H1 (cell line): ENCODE measurements at regions not wholly inside any gene's neighbourhood (a gene's known extent, or its start where the extent isn't known, plus 50 kb on each side); places are given as distances from the start of the nearest gene placed in this dataset.
"Not testable (repeated sequence)": the region's sequence is repeated elsewhere in the genome, so short reads cannot be mapped to it uniquely, and the experiment has no call there.

ENCODE experiments used
- CTCF ChIP-seq, 3 experiments: IDR thresholded peaks; 1 replicate in 2 of 3; 2 replicates in 1 of 3; pipeline versions ENCODE4 v1.5.1 to v1.6.1; 2011; ENCODE audit warnings: low read length in 3 of 3, mild to moderate bottlenecking in 3 of 3, inconsistent platforms in 2 of 3, low read depth in 1 of 3, moderate library complexity in 1 of 3; ENCODE audit not compliant: insufficient read depth in 1 of 3; ENCODE audit errors: control extremely low read depth in 1 of 3
- EZH2 ChIP-seq: fragments of 200-600 bp; sonication (generic); IDR thresholded peaks from 2 replicates; pipeline ENCODE4 v1.7.1; 2012; ENCODE audit warnings: low read depth, mild to moderate bottlenecking, moderate library complexity, low read length, inconsistent platforms; ENCODE audit not compliant: severe bottlenecking
- JUND ChIP-seq: IDR thresholded peaks from 2 replicates; pipeline ENCODE4 v1.6.1; 2011; ENCODE audit warnings: mild to moderate bottlenecking, improper control_type of control experiment, low read length
- MAX ChIP-seq: IDR thresholded peaks from 2 replicates; pipeline ENCODE4 v1.6.1; 2012; ENCODE audit warnings: inconsistent platforms
- POLR2A ChIP-seq, 2 experiments: IDR thresholded peaks; 1 replicate in 1 of 2; 2 replicates in 1 of 2; pipeline ENCODE4 v1.6.1; 2011; ENCODE audit warnings: low read depth in 2 of 2, low read length in 2 of 2, mild to moderate bottlenecking in 2 of 2; ENCODE audit errors: control extremely low read depth in 1 of 2
- USF2 ChIP-seq: IDR thresholded peaks from 2 replicates; pipeline ENCODE4 v1.6.1; 2011; ENCODE audit warnings: low read length, improper control_type of control experiment

GRCh38 chr7:23939747-23940146, 229.7 kb downstream of the STK31 start:
- not testable (repeated sequence) for TF ChIP-seq EZH2; POLR2A (IDR thresholded peaks at IDR 0.05; ENCODE audit: control extremely low read depth in 1 of 2, low read depth in 2 of 2, low read length in 2 of 2); JUND; CTCF (IDR thresholded peaks at IDR 0.05; ENCODE audit: control extremely low read depth in 1 of 3, insufficient read depth in 1 of 3, low read depth in 1 of 3, low read length in 3 of 3); USF2; MAX
